Kidney glomerular epithelial cell (primary cell): ENCODE measurements at regions not wholly inside any gene's neighbourhood (a gene's known extent, or its start where the extent isn't known, plus 50 kb on each side); places are given as distances from the start of the nearest gene placed in this dataset.

Experiments
- DNase-seq: peaks from one replicate; lab custom pipeline; 2025; lab: John Stamatoyannopoulos, UW

DNA sequence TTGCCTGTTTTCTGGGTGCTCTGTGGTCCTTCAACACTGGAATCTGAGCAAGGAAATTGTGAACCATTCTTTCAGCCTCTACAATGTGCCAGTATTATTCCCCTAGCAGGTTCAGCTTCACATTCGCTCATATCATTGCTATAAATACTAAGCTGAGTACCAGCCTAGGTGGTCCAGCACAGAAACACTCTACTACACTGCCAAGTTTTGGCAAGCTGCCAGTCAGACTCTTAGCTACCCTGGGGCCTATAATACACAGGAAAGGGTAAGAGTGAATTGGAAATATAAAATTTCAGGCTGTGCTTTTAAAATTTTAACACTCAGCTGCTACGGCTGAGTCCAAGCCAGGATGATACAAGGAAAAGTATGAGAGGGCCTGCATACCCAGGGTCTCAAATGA is 49.9 kb upstream of the PPP1R3A start:
- DNase-seq: no peak
